OCI-LY1 (cell line): ENCODE measurements at regions not wholly inside any gene's neighbourhood (a gene's known extent, or its start where the extent isn't known, plus 50 kb on each side); places are given as distances from the start of the nearest gene placed in this dataset.

ENCODE experiments used
- H2AFZ ChIP-seq: fragments of 200-600 bp; sonication (generic), shearing (Covaris generic); 2 replicates; pipeline ENCODE4 v1.6.0; 2014; ENCODE audit warnings: antibody characterized with exemption, mild to moderate bottlenecking, low read length
- H3F3A ChIP-seq: fragments of 200-600 bp; sonication (generic), shearing (Covaris generic); 2 replicates; pipeline ENCODE4 v1.6.0; 2014; ENCODE audit warnings: mild to moderate bottlenecking, antibody characterized with exemption, low read length, moderate library complexity; ENCODE audit not compliant: insufficient read depth
- H3K27ac ChIP-seq: fragments of 200-600 bp; sonication (generic); 2 replicates; pipeline ENCODE4 v1.5.1; 2014; ENCODE audit warnings: low read length, mixed run types, mild to moderate bottlenecking, low read depth; ENCODE audit not compliant: poor library complexity, severe bottlenecking
- H3K27me3 ChIP-seq: fragments of 200-600 bp; sonication (generic); 2 replicates; pipeline ENCODE4 v1.6.0; 2014; ENCODE audit warnings: antibody characterized with exemption, mild to moderate bottlenecking, low read length, moderate library complexity; ENCODE audit not compliant: insufficient read depth
- H3K36me3 ChIP-seq: fragments of 200-600 bp; sonication (generic); 2 replicates; pipeline ENCODE4 v1.6.1; 2014; ENCODE audit warnings: mild to moderate bottlenecking, antibody characterized with exemption, low read length, moderate library complexity, mixed read lengths; ENCODE audit not compliant: insufficient read depth
- H3K4me1 ChIP-seq: fragments of 200-600 bp; sonication (generic); 2 replicates; pipeline ENCODE4 v1.5.1; 2014; ENCODE audit warnings: mild to moderate bottlenecking, low read length, moderate library complexity; ENCODE audit not compliant: insufficient read depth, severe bottlenecking
- H3K4me2 ChIP-seq: fragments of 200-600 bp; sonication (generic), shearing (Covaris generic); 2 replicates; pipeline ENCODE4 v1.6.1; 2014; ENCODE audit warnings: low read length
- H3K4me3 ChIP-seq: fragments of 200-600 bp; sonication (generic); 2 replicates; pipeline ENCODE4 v1.5.1; 2014; ENCODE audit warnings: low read length, low read depth, mild to moderate bottlenecking, mixed read lengths; ENCODE audit not compliant: poor library complexity, severe bottlenecking
- H3K79me2 ChIP-seq: fragments of 200-600 bp; shearing (Covaris generic); 2 replicates; pipeline ENCODE4 v1.6.1; 2016; ENCODE audit warnings: mixed run types, low read length, mixed read lengths; ENCODE audit not compliant: insufficient read depth
- H3K9ac ChIP-seq: fragments of 200-600 bp; sonication (generic), shearing (Covaris generic); 2 replicates; pipeline ENCODE4 v1.6.1; 2014; ENCODE audit warnings: mild to moderate bottlenecking, low read length, mixed read lengths
- H3K9me2 ChIP-seq: fragments of 200-600 bp; sonication (generic), shearing (Covaris generic); 2 replicates; pipeline ENCODE4 v1.6.1; 2014; ENCODE audit warnings: low read depth, mild to moderate bottlenecking, low read length, mixed read lengths
- H3K9me3 ChIP-seq: fragments of 200-600 bp; shearing (Covaris generic); 2 replicates; pipeline ENCODE4 v1.6.1; 2014; ENCODE audit warnings: low read length, mixed read lengths
- H4K20me1 ChIP-seq: fragments of 200-600 bp; sonication (generic), shearing (Covaris generic); 2 replicates; pipeline ENCODE4 v1.6.0; 2016; ENCODE audit warnings: mild to moderate bottlenecking, low read length; ENCODE audit not compliant: insufficient read depth
- CTCF ChIP-seq: fragments of 200-600 bp; sonication (generic), shearing (Covaris generic); IDR thresholded peaks from 2 replicates; pipeline ENCODE4 v1.5.1; 2017; ENCODE audit warnings: mild to moderate bottlenecking, antibody characterized with exemption, low read length, moderate library complexity, mixed read lengths
- EZH2 ChIP-seq: fragments of 200-600 bp; sonication (generic), shearing (Covaris generic); IDR thresholded peaks from 2 replicates; pipeline ENCODE4 v1.8.0; 2017; ENCODE audit warnings: borderline replicate concordance, mixed run types, mild to moderate bottlenecking, antibody characterized with exemption, low read length, moderate library complexity, mixed read lengths

GRCh38 chr3:19735111-19735510 is 198.9 kb downstream of the EFHB start:
- Histone ChIP-seq H3K9me3 (no peaks in the 10 kb centered on the region), H4K20me1 (no peaks in the 10 kb centered on the region), H3K4me3 (no peak overlapping the region), H3K27me3 (no peaks in the 10 kb centered on the region), H3F3A (no peaks in the 10 kb centered on the region), H3K4me1 (no peaks in the 10 kb centered on the region), H3K4me2 (no peak overlapping the region), H3K79me2 (no peaks in the 10 kb centered on the region), H3K36me3 (no peaks in the 10 kb centered on the region), H3K9me2 (no peaks in the 10 kb centered on the region), H2AFZ (no peak overlapping the region), H3K9ac (no peak overlapping the region), H3K27ac (no peak overlapping the region)
- TF ChIP-seq EZH2: no peak
- TF ChIP-seq CTCF: no peak

- H2AFZ ChIP-seq: no peak overlapping the region
- H3K36me3 ChIP-seq: no peaks in the 10 kb centered on the region
- H3K27me3 ChIP-seq: no peaks in the 10 kb centered on the region
- no peak overlapping the region for H3K4me2 ChIP-seq
- TF ChIP-seq EZH2 (no peak), CTCF (no peak)
- no peaks in the 10 kb centered on the region for H4K20me1 ChIP-seq
- H3K79me2 ChIP-seq: no peaks in the 10 kb centered on the region
- H3K27ac ChIP-seq: no peak overlapping the region
- H3K9me3 ChIP-seq: no peaks in the 10 kb centered on the region
- no peaks in the 10 kb centered on the region for H3K9me2 ChIP-seq
- H3K9ac ChIP-seq: no peak overlapping the region
- no peak overlapping the region for H3K4me3 ChIP-seq
- no peaks in the 10 kb centered on the region for H3K4me1 ChIP-seq
- H3F3A ChIP-seq: no peaks in the 10 kb centered on the region
These were observed 199.6 kb downstream of the EFHB start for GRCh38 chr3:19734453-19734852.

GRCh38 chr3:19725000-19725399 is 209.0 kb downstream of the EFHB start:
- no peak overlapping the region for H3K27ac ChIP-seq
- no peaks in the 10 kb centered on the region for H3K79me2 ChIP-seq
- no peaks in the 10 kb centered on the region for H3K27me3 ChIP-seq
- H3K36me3 ChIP-seq: no peaks in the 10 kb centered on the region
- H3F3A ChIP-seq: no peaks in the 10 kb centered on the region
- 0 out of 2 replicates have a peak, but pooled peaks cover 6% of the 10 kb centered on the region for H3K9me3 ChIP-seq
- H3K9ac ChIP-seq: no peak overlapping the region
- no peak overlapping the region for H3K4me2 ChIP-seq
- H2AFZ ChIP-seq: no peak overlapping the region
- no peak overlapping the region for H3K4me3 ChIP-seq
- no peaks in the 10 kb centered on the region for H3K9me2 ChIP-seq
- no peaks in the 10 kb centered on the region for H4K20me1 ChIP-seq
- TF ChIP-seq CTCF (no peak), EZH2 (no peak)
- no peaks in the 10 kb centered on the region for H3K4me1 ChIP-seq
